C4-2B (cell line): ENCODE measurements at regions not wholly inside any gene's neighbourhood (a gene's known extent, or its start where the extent isn't known, plus 50 kb on each side); places are given as distances from the start of the nearest gene placed in this dataset.
A peak's percentile ranks its signal among the peaks of the same experiment; 100 is the strongest.

ENCODE experiments used
- H3K27ac ChIP-seq: fragments of 450-650 bp; 2 replicates; pipeline ENCODE4 v1.5.1; 2017
- ZFX ChIP-seq: fragments of 450-650 bp; IDR thresholded peaks from 2 replicates; pipeline ENCODE4 v1.6.1; 2017
- TF ChIP-seq, protein P1 (sequence below): fragments of 450-650 bp; conservative IDR thresholded peaks from 2 replicates; pipeline ENCODE4 v1.5.1; 2017; ENCODE audit warnings: mild to moderate bottlenecking

DNA sequence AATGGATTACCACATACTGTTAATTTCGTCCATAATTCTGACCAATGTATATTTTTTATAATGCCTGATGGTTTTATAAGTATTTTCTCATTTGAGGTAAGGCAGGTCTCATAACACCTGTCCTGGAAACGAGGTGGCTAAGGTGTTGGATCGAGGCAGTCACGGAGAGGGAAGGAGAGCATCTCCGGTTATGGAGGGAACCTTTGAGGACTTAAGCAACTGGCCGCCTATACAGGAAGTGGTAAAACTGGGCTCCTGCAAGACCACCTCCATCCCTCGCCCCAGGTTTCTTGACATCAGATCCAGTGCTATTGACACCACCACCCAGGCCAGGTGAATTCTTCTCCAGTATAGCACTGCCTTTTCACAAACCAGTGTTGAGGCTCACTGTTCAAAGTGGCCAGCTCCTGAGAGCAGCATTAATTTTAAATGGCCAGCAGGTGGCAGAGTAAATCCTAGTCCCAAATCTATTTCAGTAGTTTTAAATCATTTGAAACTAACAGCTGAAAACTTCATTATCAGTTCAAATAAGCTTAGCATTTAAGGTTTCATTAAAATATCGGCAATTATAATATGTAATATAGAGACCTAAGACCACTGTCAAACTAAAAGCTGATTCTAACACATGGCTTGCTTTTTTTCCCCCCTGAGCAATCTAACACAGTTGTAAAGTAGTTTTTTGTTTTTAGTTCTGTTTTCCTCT, 100.8 kb downstream of the PPM1A start:
- H3K27ac ChIP-seq = no peak overlapping the region
- no peak for TF ChIP-seq ZFX
- TF ChIP-seq, protein P1, sequence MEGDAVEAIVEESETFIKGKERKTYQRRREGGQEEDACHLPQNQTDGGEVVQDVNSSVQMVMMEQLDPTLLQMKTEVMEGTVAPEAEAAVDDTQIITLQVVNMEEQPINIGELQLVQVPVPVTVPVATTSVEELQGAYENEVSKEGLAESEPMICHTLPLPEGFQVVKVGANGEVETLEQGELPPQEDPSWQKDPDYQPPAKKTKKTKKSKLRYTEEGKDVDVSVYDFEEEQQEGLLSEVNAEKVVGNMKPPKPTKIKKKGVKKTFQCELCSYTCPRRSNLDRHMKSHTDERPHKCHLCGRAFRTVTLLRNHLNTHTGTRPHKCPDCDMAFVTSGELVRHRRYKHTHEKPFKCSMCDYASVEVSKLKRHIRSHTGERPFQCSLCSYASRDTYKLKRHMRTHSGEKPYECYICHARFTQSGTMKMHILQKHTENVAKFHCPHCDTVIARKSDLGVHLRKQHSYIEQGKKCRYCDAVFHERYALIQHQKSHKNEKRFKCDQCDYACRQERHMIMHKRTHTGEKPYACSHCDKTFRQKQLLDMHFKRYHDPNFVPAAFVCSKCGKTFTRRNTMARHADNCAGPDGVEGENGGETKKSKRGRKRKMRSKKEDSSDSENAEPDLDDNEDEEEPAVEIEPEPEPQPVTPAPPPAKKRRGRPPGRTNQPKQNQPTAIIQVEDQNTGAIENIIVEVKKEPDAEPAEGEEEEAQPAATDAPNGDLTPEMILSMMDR = peak; percentile 87

DNA sequence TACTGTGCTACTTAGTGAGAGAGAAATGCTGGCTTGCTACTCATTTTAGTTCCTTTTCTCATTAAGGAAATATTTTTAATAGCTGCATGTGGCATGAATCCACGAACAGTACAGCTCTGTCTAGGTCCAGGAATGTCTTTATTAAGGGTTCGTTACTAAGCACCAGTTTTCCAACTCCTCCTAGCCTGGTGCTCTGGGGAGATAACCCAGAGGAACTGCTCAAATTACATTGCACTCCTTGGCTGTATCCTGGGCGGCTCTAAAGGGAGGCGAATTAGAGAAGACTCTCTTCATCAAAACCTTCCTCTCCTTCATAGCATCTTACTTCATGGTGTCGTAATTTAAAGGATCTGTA, 101.3 kb downstream of the PPM1A start:
- no peak overlapping the region for H3K27ac ChIP-seq
- TF ChIP-seq, protein P1 = no peak
- no peak for TF ChIP-seq ZFX

DNA sequence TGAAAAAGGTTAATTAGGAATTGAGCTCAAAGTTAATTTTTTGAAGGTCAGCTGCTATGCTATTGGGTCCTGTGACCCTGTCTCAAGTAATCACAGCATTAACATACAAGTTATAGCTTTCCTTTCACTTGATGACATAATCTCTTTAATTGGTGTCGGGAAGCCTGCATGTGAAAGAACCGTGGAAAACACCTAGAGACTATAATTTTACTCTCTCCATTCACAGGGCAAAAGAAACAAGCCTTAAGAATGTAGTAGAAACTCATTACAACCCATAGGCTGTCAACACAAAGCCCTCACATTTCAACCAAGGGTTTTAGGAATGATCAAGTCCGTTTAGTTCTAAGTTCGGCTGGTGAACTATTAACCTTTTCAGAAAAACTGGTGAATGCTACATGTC, 104.4 kb downstream of the PPM1A start:
- TF ChIP-seq ZFX = no peak
- TF ChIP-seq, protein P1 = no peak
- H3K27ac ChIP-seq = no peak overlapping the region

DNA sequence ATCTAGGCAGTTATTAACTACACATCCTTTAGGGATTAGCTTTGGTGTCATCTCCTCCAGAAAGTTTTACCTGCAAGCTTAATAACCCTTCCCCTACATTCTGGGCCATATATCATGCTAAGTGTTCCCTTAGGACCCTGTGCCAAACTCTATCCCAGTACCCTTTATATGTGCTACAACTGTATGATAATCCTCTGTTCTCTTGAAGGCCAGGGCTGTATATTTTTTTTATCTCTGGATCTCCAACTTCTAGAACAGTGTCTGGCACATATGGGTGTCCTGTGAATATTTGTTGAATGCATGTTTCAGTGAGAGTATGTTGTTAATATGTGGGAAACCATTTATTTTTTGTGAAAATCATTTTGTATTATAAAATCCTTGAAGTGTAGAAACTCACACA, 106.7 kb downstream of the PPM1A start:
- TF ChIP-seq, protein P1 = no peak
- TF ChIP-seq ZFX = no peak
- H3K27ac ChIP-seq = no peak overlapping the region

DNA sequence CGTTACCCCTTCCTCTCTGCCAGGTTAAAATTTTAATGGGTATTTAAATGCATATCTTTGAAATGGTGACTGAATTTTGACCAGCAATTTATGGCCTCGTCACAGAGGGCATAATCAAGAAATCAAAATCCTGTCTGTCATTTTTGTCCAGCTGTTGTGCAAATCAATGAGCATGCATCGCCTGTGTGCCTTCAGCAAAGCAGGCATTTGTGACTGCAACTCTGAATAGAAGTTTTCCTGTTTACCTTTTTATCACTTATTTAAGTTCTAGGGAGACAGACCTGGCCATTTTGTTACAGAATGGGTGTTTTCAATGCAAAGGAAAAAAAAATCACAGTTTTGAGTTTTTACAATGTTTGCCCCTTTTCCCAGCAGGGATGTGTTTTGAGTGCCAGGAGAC, 107.4 kb downstream of the PPM1A start:
- TF ChIP-seq, protein P1 = no peak
- no peak for TF ChIP-seq ZFX
- H3K27ac ChIP-seq = no peak overlapping the region

DNA sequence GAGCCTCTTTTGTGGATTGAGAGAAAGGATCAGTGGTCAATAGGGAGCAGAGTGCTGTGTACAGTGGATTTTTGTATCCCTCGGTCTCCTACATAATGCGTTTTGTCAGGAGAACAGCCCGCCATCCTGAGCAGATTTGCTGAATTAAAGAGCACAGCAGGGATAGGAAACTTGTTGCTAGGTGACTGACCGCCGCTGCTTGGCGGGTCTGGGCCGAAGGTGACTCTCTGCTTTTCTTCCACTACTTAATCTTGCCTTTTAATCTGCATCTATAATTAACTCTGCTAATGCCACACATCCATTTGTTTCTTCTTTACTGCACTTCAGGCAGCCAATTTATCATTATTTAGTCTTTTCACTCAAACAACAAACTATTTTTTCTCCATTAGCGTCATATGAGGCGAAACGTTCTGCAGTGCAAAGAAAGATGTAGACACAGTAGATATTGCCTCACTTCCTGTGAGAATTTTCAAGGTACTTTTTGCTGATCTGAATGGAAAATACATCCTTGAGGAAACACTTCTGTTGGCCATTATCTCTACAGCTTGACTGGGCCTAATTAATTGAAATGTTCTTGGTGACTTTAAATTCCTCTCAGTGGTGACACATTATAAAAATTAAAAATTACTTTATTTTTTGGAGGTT, 108.0 kb downstream of the PPM1A start:
- no peak overlapping the region for H3K27ac ChIP-seq
- TF ChIP-seq, protein P1 = no peak
- TF ChIP-seq ZFX = no peak

DNA sequence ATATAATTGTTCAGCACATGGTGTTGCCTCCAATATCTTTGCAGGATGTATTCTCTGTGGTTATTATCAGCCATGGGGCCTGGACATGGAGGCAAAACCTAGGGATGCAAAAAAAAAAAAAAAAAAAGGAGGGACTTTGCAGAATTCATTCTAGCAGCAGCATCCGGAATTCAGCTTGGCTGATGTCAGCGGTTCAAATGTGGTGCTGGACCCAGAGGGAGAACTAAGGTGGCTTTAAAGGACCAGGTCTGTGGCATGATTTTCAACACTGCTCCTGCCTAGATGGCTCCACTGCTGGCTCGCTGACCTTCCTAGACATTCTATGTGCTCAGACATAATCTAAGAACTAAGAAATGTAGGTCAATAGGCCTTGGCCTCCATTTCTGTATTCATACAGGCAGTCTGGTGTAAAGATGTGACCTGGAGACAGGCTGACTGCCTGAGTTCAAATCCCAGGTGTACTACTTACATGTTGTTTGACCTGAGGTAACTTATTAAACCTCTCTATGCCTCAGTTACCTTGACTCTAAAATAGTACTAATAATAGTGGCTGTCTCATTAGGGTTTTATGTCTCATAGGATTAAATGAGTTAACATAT, 108.6 kb downstream of the PPM1A start:
- no peak for TF ChIP-seq ZFX
- TF ChIP-seq, protein P1 = no peak

More for the DNA sequence above, 108.6 kb downstream of the PPM1A start:
- H3K27ac ChIP-seq = no peak overlapping the region
